Glutamatergic neuron (in vitro differentiated cells): ENCODE measurements at regions not wholly inside any gene's neighbourhood (a gene's known extent, or its start where the extent isn't known, plus 50 kb on each side); places are given as distances from the start of the nearest gene placed in this dataset.

ENCODE experiments used
- DNase-seq: peaks from one replicate; pipeline ENCODE4 v3.0.0; 2022
- H3K27ac Mint-ChIP-seq: one replicate; pipeline ENCODE4 v1.8.0; 2020; ENCODE audit warnings: mild to moderate bottlenecking, mixed read lengths, inconsistent platforms; ENCODE audit not compliant: unreplicated experiment
- H3K27me3 Mint-ChIP-seq: one replicate; pipeline ENCODE4 v1.8.0; 2020; ENCODE audit warnings: mild to moderate bottlenecking, moderate library complexity, mixed read lengths, inconsistent platforms; ENCODE audit not compliant: unreplicated experiment
- H3K36me3 Mint-ChIP-seq: one replicate; pipeline ENCODE4 v1.8.0; 2020; ENCODE audit warnings: mild to moderate bottlenecking, mixed read lengths, inconsistent platforms; ENCODE audit not compliant: unreplicated experiment
- H3K4me1 Mint-ChIP-seq: one replicate; pipeline ENCODE4 v1.8.0; 2020; ENCODE audit warnings: mild to moderate bottlenecking, low read depth, mixed read lengths, inconsistent platforms; ENCODE audit not compliant: unreplicated experiment
- H3K4me3 Mint-ChIP-seq: one replicate; pipeline ENCODE4 v1.8.0; 2020; ENCODE audit warnings: mild to moderate bottlenecking, mixed read lengths, inconsistent platforms; ENCODE audit not compliant: unreplicated experiment
- H3K9me3 Mint-ChIP-seq: one replicate; pipeline ENCODE4 v1.8.0; 2020; ENCODE audit warnings: mild to moderate bottlenecking, moderate library complexity, mixed read lengths, inconsistent platforms; ENCODE audit not compliant: unreplicated experiment
- TF ChIP-seq, protein P1 (sequence below): fragments of 200-600 bp; sonication (generic); IDR thresholded peaks from one replicate; pipeline ENCODE4 v1.5.0; 2021; ENCODE audit not compliant: partially characterized antibody, unreplicated experiment

DNA sequence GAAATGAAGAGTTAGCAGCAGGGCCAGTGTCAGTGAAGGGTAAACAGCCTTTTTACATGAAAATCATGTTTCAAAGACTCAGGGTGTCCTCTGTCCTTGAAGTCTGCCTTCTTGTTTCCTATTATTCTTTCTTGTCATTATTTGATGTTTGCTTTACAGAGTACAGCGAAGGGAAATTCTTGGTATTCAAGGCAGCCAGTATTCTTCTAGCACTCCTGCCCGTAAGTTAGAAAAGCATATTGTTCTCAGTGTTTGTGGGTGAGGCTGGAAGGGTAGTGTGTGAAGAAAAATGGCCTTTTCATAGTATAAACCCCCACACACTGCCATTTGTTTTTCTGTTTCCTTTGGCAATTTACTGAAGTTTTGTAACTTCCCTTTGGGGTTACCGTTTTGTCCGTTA is 217.3 kb upstream of the NAV3 start:
- Mint-ChIP-seq H3K36me3 (peaks cover 13% of the 10 kb centered on the region), H3K27ac (no peak overlapping the region), H3K27me3 (no peaks in the 10 kb centered on the region), H3K4me1 (no peaks in the 10 kb centered on the region), H3K9me3 (no peaks in the 10 kb centered on the region), H3K4me3 (no peak overlapping the region)
- TF ChIP-seq, protein P1, sequence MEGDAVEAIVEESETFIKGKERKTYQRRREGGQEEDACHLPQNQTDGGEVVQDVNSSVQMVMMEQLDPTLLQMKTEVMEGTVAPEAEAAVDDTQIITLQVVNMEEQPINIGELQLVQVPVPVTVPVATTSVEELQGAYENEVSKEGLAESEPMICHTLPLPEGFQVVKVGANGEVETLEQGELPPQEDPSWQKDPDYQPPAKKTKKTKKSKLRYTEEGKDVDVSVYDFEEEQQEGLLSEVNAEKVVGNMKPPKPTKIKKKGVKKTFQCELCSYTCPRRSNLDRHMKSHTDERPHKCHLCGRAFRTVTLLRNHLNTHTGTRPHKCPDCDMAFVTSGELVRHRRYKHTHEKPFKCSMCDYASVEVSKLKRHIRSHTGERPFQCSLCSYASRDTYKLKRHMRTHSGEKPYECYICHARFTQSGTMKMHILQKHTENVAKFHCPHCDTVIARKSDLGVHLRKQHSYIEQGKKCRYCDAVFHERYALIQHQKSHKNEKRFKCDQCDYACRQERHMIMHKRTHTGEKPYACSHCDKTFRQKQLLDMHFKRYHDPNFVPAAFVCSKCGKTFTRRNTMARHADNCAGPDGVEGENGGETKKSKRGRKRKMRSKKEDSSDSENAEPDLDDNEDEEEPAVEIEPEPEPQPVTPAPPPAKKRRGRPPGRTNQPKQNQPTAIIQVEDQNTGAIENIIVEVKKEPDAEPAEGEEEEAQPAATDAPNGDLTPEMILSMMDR, result no peak
- no peak for DNase-seq

DNA sequence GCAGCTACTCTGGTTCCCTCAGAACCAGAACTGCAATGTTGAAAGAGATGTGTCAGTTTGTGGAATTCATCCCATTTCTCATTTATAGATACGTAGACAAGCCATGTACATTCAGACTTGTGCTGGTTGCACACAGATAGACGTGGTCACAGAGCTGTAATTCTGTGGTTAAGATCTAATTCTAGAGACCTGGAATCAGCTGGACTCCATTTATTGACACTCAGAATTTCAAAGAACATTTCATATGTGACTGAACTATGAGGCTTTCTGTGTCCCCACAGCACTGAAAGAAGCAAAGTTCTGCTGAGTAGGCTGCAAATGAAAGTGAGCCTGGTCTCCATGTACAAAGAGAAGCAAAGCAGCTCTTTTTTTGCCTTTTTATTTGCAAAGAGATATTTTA is 220.2 kb upstream of the NAV3 start:
- no peaks in the 10 kb centered on the region for H3K4me1 Mint-ChIP-seq
- H3K4me3 Mint-ChIP-seq, result no peak overlapping the region
- peaks cover 6% of the 10 kb centered on the region for H3K36me3 Mint-ChIP-seq
- H3K27ac Mint-ChIP-seq, result no peak overlapping the region
- TF ChIP-seq, protein P1, result no peak
- no peaks in the 10 kb centered on the region for H3K9me3 Mint-ChIP-seq
- H3K27me3 Mint-ChIP-seq, result no peaks in the 10 kb centered on the region
- no peak for DNase-seq

DNA sequence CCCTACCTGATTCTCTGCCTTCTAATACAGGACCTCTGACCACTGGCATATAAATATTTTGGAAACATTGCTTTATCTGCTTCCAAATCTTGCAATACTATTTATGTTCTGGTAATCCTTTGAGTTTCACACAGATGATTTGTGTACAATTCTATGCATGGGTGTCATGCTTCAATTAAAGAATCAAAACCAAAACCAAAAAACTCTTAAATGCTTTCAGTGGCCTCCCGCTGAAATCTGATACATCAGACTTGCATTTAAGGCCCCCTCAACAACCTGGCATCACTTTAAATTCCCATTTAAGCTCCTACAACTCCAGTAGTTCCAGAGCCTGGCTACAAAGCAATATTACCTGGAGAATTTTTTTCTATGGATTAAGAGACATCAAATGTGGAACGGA is 221.7 kb upstream of the NAV3 start:
- Mint-ChIP-seq H3K27me3 (no peaks in the 10 kb centered on the region), H3K27ac (no peak overlapping the region), H3K4me3 (no peak overlapping the region), H3K4me1 (no peaks in the 10 kb centered on the region), H3K9me3 (no peaks in the 10 kb centered on the region), H3K36me3 (peaks cover 6% of the 10 kb centered on the region)
- TF ChIP-seq, protein P1, result no peak
- no peak for DNase-seq

DNA sequence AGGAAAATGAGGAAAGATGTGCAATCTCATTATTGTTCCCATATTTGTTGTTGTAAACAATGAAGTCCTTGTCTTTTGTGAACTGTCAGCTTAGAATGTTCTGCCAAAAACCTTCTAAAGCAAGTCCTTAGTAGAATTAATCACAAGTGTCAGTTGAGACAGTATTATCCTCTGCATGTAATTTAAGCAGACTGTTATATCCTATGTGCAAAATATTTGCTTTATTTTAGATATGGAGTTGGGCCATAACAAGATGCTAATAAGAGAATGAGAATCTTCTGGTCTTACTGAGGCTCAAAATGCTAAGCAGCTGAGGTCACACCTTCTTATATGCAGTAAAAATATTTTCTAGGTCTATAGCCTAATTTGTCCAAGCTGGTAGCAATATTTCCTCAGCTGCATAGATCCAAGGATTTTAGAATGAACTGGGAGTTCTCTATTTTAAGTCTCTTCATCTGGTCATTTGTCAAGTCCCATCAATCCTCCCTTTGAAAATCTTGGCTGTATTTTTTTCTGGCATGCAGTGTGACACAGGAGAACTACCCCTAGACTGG is 222.3 kb upstream of the NAV3 start:
- TF ChIP-seq, protein P1, result no peak
- Mint-ChIP-seq H3K9me3 (no peaks in the 10 kb centered on the region), H3K27me3 (no peaks in the 10 kb centered on the region), H3K27ac (no peak overlapping the region), H3K36me3 (peaks cover 6% of the 10 kb centered on the region), H3K4me1 (no peaks in the 10 kb centered on the region), H3K4me3 (no peak overlapping the region)
- DNase-seq, result no peak

DNA sequence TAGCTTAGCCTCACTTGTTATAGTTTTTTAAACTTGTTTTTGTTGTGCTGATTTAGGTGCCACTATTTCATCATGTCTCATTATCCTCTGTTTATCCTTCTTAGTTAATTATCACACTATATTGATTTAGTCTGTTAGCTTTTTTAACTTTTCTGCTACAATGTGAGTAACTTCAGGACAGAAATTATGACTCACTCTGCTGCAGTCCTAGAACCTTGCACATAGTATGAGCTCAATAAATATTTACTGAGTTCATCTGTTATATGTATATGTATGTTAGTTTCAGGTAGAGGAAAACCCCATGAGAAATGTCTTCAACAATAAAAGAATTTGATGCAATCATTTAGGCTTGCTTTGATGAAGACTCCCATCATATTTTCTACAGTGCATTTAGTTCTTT is 224.3 kb upstream of the NAV3 start:
- no peak overlapping the region for H3K4me3 Mint-ChIP-seq

More for the DNA sequence above, 224.3 kb upstream of the NAV3 start:
- H3K4me1 Mint-ChIP-seq, result no peaks in the 10 kb centered on the region
- no peaks in the 10 kb centered on the region for H3K36me3 Mint-ChIP-seq
- H3K27me3 Mint-ChIP-seq, result peaks cover 2% of the 10 kb centered on the region
- TF ChIP-seq, protein P1, result no peak
- no peak overlapping the region for H3K27ac Mint-ChIP-seq
- H3K9me3 Mint-ChIP-seq, result no peaks in the 10 kb centered on the region
- no peak for DNase-seq
